ENCODE measurements at regions not wholly inside any gene's neighbourhood (a gene's known extent, or its start where the extent isn't known, plus 50 kb on each side); places are given as distances from the start of the nearest gene placed in this dataset.

GRCh38 chr4:131288441-131288840 lies 1860.7 kb upstream of the PCDH10 start:
- no peak for TF ChIP-seq ZNF274 (IDR thresholded peaks at IDR 0.05; ENCODE audit: low read depth, low read length)
- TF ChIP-seq YY1 (IDR thresholded peaks at IDR 0.05; ENCODE audit: insufficient read depth, insufficient read length): no peak
- Histone ChIP-seq H3K36me3 (ENCODE audit: insufficient read depth, insufficient read length, low read length) (no peaks in the 10 kb centered on the region), H3K4me3 (ENCODE audit: insufficient read length, low read depth) (no peak overlapping the region), H3K4me1 (ENCODE audit: insufficient read depth, insufficient read length) (no peaks in the 10 kb centered on the region), H3K9me3 (ENCODE audit: insufficient read depth, low read length) (peaks cover 20% of the 10 kb centered on the region), H3K27me3 (ENCODE audit: insufficient read depth, insufficient read length) (no peaks in the 10 kb centered on the region), H3K9ac (ENCODE audit: insufficient read length, low read depth) (no peak overlapping the region)
- no peak for DNase-seq (ENCODE audit: low read depth, low spot score)

GRCh38 chr4:131296192-131296591 lies 1852.9 kb upstream of the PCDH10 start:
- TF ChIP-seq SUZ12 (IDR thresholded peaks at IDR 0.05; ENCODE audit: extremely low read depth, insufficient read depth, insufficient read length): no peak
- no peaks in the 10 kb centered on the region for H3K36me3 ChIP-seq (ENCODE audit: insufficient read depth, insufficient read length, low read length)
- H3K4me3 ChIP-seq (ENCODE audit: insufficient read length, low read depth): no peak overlapping the region
- no peak overlapping the region for H3K9ac ChIP-seq (ENCODE audit: insufficient read length, low read depth)
- DNase-seq (ENCODE audit: low read depth, low spot score): no peak
- H3K9me3 ChIP-seq (ENCODE audit: insufficient read depth, low read length): no peaks in the 10 kb centered on the region
- no peaks in the 10 kb centered on the region for H3K4me1 ChIP-seq (ENCODE audit: insufficient read depth, insufficient read length)
- no peaks in the 10 kb centered on the region for H3K27me3 ChIP-seq (ENCODE audit: insufficient read depth, insufficient read length)

DNA sequence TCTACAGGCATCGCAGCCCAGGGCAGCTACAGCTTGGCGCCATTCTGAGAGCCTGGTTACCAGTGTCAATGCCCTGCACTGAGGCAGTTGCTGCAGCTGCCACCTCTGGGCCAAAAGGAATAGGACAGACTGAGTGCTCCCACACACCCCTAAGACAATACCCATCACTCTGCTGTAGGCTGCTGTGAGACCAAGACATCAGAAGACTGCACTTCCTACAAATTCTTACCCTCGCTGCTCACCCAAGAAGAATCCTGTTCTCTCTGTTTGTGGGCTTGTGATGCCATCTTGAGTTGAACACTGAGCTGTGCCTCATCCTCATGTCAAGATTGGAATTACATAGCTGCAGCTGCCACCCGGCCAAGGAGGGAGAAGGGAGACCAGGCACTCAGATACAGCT lies 1847.0 kb upstream of the PCDH10 start:
- Histone ChIP-seq H3K9ac (ENCODE audit: insufficient read length, low read depth) (no peak overlapping the region), H3K36me3 (ENCODE audit: insufficient read depth, insufficient read length, low read length) (no peaks in the 10 kb centered on the region), H3K27me3 (ENCODE audit: insufficient read depth, insufficient read length) (no peaks in the 10 kb centered on the region), H3K4me3 (ENCODE audit: insufficient read length, low read depth) (no peak overlapping the region), H3K4me1 (ENCODE audit: insufficient read depth, insufficient read length) (no peaks in the 10 kb centered on the region), H3K9me3 (ENCODE audit: insufficient read depth, low read length) (no peaks in the 10 kb centered on the region)
- TF ChIP-seq SUZ12 (IDR thresholded peaks at IDR 0.05; ENCODE audit: extremely low read depth, insufficient read depth, insufficient read length): no peak
- no peak for TF ChIP-seq ZNF274 (IDR thresholded peaks at IDR 0.05; ENCODE audit: low read depth, low read length)
- no peak for TF ChIP-seq YY1 (IDR thresholded peaks at IDR 0.05; ENCODE audit: insufficient read depth, insufficient read length)
- no peak for DNase-seq (ENCODE audit: low read depth, low spot score)

DNA sequence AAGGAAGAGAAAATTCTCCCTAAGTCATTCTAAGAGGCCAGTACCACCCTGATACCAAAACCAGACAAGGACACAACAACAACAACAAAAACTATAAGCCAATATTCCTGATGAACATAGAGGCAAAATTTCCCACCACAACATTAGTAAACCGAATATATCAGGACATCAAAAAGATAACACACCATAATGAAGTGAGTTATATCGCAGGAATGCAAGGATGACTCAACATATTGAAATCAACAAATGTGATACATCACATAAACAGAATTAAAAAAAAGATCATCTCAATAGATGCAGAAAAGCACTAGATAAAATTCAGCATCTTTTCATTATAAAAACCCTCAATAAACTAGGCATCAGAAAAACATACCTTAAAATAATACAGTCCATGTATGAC lies 1844.4 kb upstream of the PCDH10 start:
- TF ChIP-seq ZNF274 (IDR thresholded peaks at IDR 0.05; ENCODE audit: low read depth, low read length) (no peak), SUZ12 (IDR thresholded peaks at IDR 0.05; ENCODE audit: extremely low read depth, insufficient read depth, insufficient read length) (no peak), YY1 (IDR thresholded peaks at IDR 0.05; ENCODE audit: insufficient read depth, insufficient read length) (no peak)
- Histone ChIP-seq H3K4me1 (ENCODE audit: insufficient read depth, insufficient read length) (no peaks in the 10 kb centered on the region), H3K4me3 (ENCODE audit: insufficient read length, low read depth) (no peak overlapping the region), H3K9ac (ENCODE audit: insufficient read length, low read depth) (no peak overlapping the region), H3K27me3 (ENCODE audit: insufficient read depth, insufficient read length) (no peaks in the 10 kb centered on the region), H3K36me3 (ENCODE audit: insufficient read depth, insufficient read length, low read length) (no peaks in the 10 kb centered on the region), H3K9me3 (ENCODE audit: insufficient read depth, low read length) (no peaks in the 10 kb centered on the region)
- no peak for DNase-seq (ENCODE audit: low read depth, low spot score)

DNA sequence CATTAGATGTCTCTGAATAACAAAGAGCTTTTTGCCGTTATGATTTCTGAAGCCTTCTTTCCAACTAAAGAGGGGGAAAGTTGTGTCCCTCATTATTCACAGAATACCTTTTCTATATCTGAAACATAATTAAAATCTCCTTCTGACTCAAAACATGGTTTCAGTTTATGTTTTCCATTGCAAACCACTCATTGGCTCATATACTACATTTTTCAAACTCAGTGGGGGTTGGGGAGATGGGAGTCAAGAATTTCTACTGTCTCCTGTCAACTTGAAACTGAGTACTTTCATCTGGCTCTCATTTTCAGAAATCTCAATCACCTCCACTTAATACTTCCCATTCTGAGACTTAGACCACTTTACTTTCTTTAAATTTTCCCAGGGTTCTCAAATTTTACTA lies 1839.5 kb upstream of the PCDH10 start:
- Histone ChIP-seq H3K9ac (ENCODE audit: insufficient read length, low read depth) (no peak overlapping the region), H3K36me3 (ENCODE audit: insufficient read depth, insufficient read length, low read length) (no peaks in the 10 kb centered on the region), H3K27me3 (ENCODE audit: insufficient read depth, insufficient read length) (no peaks in the 10 kb centered on the region), H3K4me3 (ENCODE audit: insufficient read length, low read depth) (no peak overlapping the region), H3K4me1 (ENCODE audit: insufficient read depth, insufficient read length) (no peaks in the 10 kb centered on the region), H3K9me3 (ENCODE audit: insufficient read depth, low read length) (no peaks in the 10 kb centered on the region)
- TF ChIP-seq YY1 (IDR thresholded peaks at IDR 0.05; ENCODE audit: insufficient read depth, insufficient read length): no peak
- no peak for TF ChIP-seq ZNF274 (IDR thresholded peaks at IDR 0.05; ENCODE audit: low read depth, low read length)
- no peak for DNase-seq (ENCODE audit: low read depth, low spot score)

- Histone ChIP-seq H3K9ac (ENCODE audit: insufficient read length, low read depth) (no peak overlapping the region), H3K27me3 (ENCODE audit: insufficient read depth, insufficient read length) (no peaks in the 10 kb centered on the region), H3K4me1 (ENCODE audit: insufficient read depth, insufficient read length) (no peaks in the 10 kb centered on the region), H3K36me3 (ENCODE audit: insufficient read depth, insufficient read length, low read length) (no peaks in the 10 kb centered on the region), H3K4me3 (ENCODE audit: insufficient read length, low read depth) (no peak overlapping the region), H3K9me3 (ENCODE audit: insufficient read depth, low read length) (no peaks in the 10 kb centered on the region)
- no peak for TF ChIP-seq YY1 (IDR thresholded peaks at IDR 0.05; ENCODE audit: insufficient read depth, insufficient read length)
- no peak for TF ChIP-seq ZNF274 (IDR thresholded peaks at IDR 0.05; ENCODE audit: low read depth, low read length)
- no peak for TF ChIP-seq SUZ12 (IDR thresholded peaks at IDR 0.05; ENCODE audit: extremely low read depth, insufficient read depth, insufficient read length)
- no peak for DNase-seq (ENCODE audit: low read depth, low spot score)
Measured at GRCh38 chr4:131316086-131316485, 1833.0 kb upstream of the PCDH10 start.

DNA sequence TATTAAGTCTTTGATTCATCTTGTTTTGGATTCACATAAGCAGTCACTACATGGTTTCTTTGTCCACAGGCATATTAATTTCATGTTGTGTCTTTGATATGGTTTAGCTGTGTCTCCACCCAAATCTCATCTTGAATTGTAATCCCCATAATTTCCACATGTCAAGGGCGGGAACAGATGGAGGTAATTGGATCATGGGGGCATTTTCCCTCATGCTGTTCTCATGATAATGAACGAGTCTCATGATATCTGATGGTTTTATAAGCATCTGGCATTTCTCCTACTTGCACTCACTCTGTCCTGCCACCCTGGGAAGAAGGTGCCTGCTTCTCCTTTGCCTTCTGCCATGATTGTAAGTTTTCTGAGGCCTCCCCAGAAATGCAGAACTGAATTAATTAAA lies 1811.2 kb upstream of the PCDH10 start:
- no peak for DNase-seq (ENCODE audit: low read depth, low spot score)
- no peaks in the 10 kb centered on the region for H3K27me3 ChIP-seq (ENCODE audit: insufficient read depth, insufficient read length)
- no peaks in the 10 kb centered on the region for H3K9me3 ChIP-seq (ENCODE audit: insufficient read depth, low read length)

GRCh38 chr4:131339137-131339536 lies 1810.0 kb upstream of the PCDH10 start:
- Histone ChIP-seq H3K9ac (ENCODE audit: insufficient read length, low read depth) (no peak overlapping the region), H3K4me3 (ENCODE audit: insufficient read length, low read depth) (no peak overlapping the region), H3K9me3 (ENCODE audit: insufficient read depth, low read length) (no peaks in the 10 kb centered on the region), H3K36me3 (ENCODE audit: insufficient read depth, insufficient read length, low read length) (no peaks in the 10 kb centered on the region), H3K27me3 (ENCODE audit: insufficient read depth, insufficient read length) (no peaks in the 10 kb centered on the region), H3K4me1 (ENCODE audit: insufficient read depth, insufficient read length) (no peaks in the 10 kb centered on the region)
- no peak for DNase-seq (ENCODE audit: low read depth, low spot score)
- TF ChIP-seq YY1 (IDR thresholded peaks at IDR 0.05; ENCODE audit: insufficient read depth, insufficient read length) (no peak), SUZ12 (IDR thresholded peaks at IDR 0.05; ENCODE audit: extremely low read depth, insufficient read depth, insufficient read length) (no peak), ZNF274 (IDR thresholded peaks at IDR 0.05; ENCODE audit: low read depth, low read length) (no peak)

More for the DNA sequence above, 1811.2 kb upstream of the PCDH10 start:
- TF ChIP-seq ZNF274 (IDR thresholded peaks at IDR 0.05; ENCODE audit: low read depth, low read length) (no peak), YY1 (IDR thresholded peaks at IDR 0.05; ENCODE audit: insufficient read depth, insufficient read length) (no peak), SUZ12 (IDR thresholded peaks at IDR 0.05; ENCODE audit: extremely low read depth, insufficient read depth, insufficient read length) (no peak)
- no peak overlapping the region for H3K4me3 ChIP-seq (ENCODE audit: insufficient read length, low read depth)
- H3K4me1 ChIP-seq (ENCODE audit: insufficient read depth, insufficient read length): no peaks in the 10 kb centered on the region
- no peak overlapping the region for H3K9ac ChIP-seq (ENCODE audit: insufficient read length, low read depth)
- H3K36me3 ChIP-seq (ENCODE audit: insufficient read depth, insufficient read length, low read length): no peaks in the 10 kb centered on the region
